Right cardiac atrium (tissue), 5 donors: ENCODE measurements at regions not wholly inside any gene's neighbourhood (a gene's known extent, or its start where the extent isn't known, plus 50 kb on each side); places are given as distances from the start of the nearest gene placed in this dataset.

Source experiments
- ATAC-seq, 2 donors: fragments of 200-7000 bp; cut with Tn5 transposase; one replicate each; pipeline versions ENCODE4 v1.8.0 to v1.9.1; 2020; ENCODE audit warnings: moderate library complexity in 2 of 2, mild to moderate bottlenecking in 1 of 2
- DNase-seq, 3 donors: peaks; one replicate each; pipeline ENCODE4 v3.0.0-alpha.2; 2020
- H3K27ac ChIP-seq: one replicate; pipeline ENCODE4 v1.5.1; 2013; ENCODE audit warnings: mild to moderate bottlenecking, low read length, control low read depth, moderate library complexity
- H3K27me3 ChIP-seq: one replicate; pipeline ENCODE4 v1.6.1; 2013; ENCODE audit not compliant: control insufficient read depth, insufficient read depth
- H3K4me1 ChIP-seq: one replicate; pipeline ENCODE4 v1.6.1; 2013; ENCODE audit warnings: low read length; ENCODE audit not compliant: control insufficient read depth, insufficient read depth
- H3K4me3 ChIP-seq: one replicate; pipeline ENCODE4 v1.5.1; 2013; ENCODE audit warnings: low read length, control low read depth
- H3K9me3 ChIP-seq: one replicate; pipeline ENCODE4 v1.6.1; 2013; ENCODE audit warnings: low read length; ENCODE audit not compliant: control insufficient read depth
- WGBS: extraction: QIAGEN DNeasy Blood & Tissue Kit; methylation state at CpG from one replicate; pipeline ENCODE4 v1.1.7; 2013; 5-methylcytosine and 5-hydroxymethylcytosine counted together
- intact Hi-C, 4 donors: fragments of 100-400 bp; cut with DNase I; formaldehyde crosslinking; loops; one replicate each; pipeline versions ENCODE4 v1.11.0 to v1.14.0; 2022 to 2023
- donor health status: healthy with polysubstance abuse.
- donor health status: DM: no; HTN: yes; CAD: no.
- donor health status: DM: no; HTN: no; CAD: no.
- donor health status: DM: no; HTN: yes; CAD: no; lungs with severe emphysema.
- donor health status: DM: yes; HTN: yes; CAD: no.

DNA sequence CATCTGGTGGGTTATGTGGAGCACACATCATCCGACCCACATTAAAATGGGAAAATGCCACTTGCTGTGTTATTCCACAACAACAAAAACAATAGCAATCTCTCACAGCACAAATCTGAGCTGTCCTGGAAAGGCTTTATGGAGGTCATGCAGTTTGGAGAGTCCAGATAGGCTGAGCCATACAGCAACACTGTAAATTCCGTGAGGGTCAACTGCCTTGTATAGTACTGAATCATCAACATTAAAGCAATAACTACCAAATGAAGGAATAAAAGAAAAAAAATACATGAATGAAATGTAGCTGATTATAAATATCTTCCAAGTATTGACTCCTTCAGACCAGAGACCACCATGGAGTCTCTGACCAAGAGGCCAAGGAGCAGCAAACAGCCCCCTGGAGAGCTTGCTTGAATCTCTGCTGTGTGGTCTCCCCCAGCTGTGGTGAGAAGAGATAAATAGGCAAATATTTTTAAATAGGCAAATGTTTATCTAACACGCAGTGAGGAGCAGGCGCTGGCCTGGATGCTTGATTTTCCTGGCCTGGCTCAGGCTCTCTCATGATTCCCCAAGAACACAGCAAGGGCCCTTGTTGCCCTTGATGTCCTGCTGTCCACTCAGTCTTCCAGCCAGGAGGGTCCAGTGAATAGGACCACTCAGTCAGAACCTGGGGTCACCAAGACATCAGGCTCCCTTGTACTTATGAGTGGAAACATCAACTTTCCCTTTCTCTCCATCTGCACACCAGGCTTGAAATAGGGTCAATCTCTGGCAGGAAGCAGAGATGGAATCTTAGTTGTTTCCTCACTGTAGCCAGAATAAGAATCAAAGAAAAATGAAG, 1021.3 kb downstream of the XPNPEP1 start:
- H3K27ac ChIP-seq, result no peak overlapping the region
- 58% methylated on average over 4 of the region's 4 CpGs for WGBS
- ATAC-seq, result no peak
- H3K4me3 ChIP-seq, result no peak overlapping the region
- H3K27me3 ChIP-seq, result no peaks in the 10 kb centered on the region
- no peaks in the 10 kb centered on the region for H3K4me1 ChIP-seq
- no peak for DNase-seq
- intact Hi-C loops, result no loop called here
- H3K9me3 ChIP-seq, result no peaks in the 10 kb centered on the region

DNA sequence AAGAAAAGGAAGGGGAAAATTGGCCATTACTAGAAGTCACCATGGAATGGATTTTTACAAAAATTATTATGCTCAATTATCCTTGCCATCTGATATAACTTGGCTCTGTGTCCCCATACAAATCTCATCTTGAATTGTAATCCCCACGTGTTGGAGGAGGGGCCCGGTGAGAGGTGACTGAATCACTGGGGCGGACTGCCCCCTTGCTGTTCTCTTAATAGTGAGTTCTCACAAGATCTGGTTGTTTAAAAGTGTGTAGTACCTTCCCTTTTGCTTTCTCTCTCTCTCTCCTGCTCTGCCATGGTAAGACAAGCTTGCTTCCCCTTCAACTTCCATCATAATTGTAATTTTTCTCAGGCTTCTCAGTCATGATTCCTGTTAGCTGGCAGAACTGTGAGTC, 1023.6 kb downstream of the XPNPEP1 start:
- Histone ChIP-seq H3K27me3 (no peaks in the 10 kb centered on the region), H3K4me1 (no peaks in the 10 kb centered on the region), H3K27ac (no peak overlapping the region), H3K4me3 (no peak overlapping the region), H3K9me3 (no peaks in the 10 kb centered on the region)
- DNase-seq, result no peak
- no peak for ATAC-seq
- intact Hi-C loops, result no loop called here
- 51% methylated on average over 3 of the region's 3 CpGs for WGBS

DNA sequence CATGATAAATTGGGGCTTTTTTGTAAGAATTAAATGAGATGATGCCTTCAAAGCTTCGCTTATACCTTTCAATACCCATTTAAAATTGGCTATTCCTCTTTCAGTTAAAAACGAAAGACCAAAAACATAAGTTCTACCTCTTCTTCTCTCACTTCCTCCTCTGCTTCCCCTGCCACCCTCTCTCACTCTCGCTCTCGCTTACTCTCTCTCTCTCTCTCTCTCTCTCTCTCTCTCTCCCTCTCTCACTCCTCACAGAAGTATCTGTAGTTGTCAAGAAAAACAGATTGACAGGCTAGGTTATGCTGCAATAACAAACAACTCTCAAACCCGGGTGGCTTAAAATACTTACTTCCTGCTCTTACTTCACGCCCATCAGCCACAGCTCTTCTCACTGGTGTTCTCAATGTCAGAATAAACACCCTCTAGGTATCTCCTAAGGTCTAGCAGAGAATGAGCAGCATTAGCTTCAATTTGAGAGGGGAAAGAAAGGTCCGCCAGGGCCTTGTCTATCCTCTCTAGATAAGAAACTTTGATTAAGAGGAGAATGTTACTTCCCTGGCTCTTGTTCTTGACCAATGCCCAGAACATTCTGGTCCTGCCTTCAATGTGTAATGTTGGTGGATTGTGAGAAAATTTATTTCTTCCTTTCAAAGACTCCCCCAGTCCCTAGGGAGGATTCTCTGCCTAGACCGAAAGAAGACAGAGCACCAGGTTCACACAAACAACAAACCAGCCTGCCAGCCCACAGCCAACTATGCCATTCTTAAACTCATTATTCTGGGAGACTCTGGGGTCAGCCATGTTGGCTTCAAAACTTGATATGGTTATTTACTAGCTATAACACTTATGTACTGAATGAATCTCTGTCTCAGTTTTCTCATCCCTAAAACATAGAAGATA, 1028.7 kb downstream of the XPNPEP1 start:
- H3K27ac ChIP-seq, result no peak overlapping the region
- H3K27me3 ChIP-seq, result no peaks in the 10 kb centered on the region
- no peak for DNase-seq
- 75% methylated on average over 8 of the region's 8 CpGs for WGBS
- ATAC-seq, result no peak
- H3K4me3 ChIP-seq, result no peak overlapping the region
- H3K4me1 ChIP-seq, result no peaks in the 10 kb centered on the region
- no peaks in the 10 kb centered on the region for H3K9me3 ChIP-seq
- intact Hi-C loops, result no loop called here

DNA sequence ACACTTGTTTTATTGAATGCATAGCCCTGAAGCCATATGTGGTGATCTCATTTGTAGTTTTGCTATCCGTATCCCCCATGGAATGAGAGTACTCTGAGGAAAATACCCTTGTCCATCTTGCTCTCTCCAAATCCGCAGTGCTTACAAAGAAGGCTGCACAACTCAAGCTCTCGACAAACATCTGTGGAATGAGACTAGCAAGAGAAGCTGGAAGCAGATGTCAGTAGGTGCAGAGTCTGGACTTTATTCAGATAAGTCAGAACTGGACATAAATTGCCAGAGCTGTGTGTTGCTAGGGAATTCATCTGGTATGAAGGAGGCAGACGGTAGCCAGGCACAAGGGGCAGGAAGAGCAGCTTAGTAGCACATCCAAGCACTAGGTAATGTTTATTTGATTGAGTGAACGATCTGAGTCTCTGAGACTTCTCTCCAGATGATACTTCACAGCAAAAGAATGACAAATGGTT, 1046.2 kb downstream of the XPNPEP1 start:
- no peak for ATAC-seq
- H3K4me3 ChIP-seq, result no peak overlapping the region
- WGBS, result 21% methylated on average over 5 of the region's 5 CpGs

DNA sequence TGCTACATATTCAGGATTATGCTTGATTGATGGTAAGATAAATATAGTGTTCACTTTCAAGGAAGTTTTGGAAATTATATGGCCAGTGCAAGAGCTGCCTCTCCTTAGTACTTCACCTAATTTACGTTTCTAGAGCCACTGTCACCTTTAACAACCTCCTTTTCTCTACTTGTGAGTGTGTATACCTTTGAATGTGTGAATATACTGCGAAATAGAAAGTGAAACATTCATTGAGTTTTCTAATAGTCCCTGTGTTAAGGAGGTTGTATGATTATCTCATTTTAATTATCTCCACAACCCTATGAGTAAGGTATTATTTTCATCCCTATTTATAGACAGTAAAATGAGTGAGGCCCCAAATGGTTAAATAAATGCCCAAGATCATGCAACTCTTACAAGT, 1050.5 kb downstream of the XPNPEP1 start:
- no peak overlapping the region for H3K27ac ChIP-seq
- no peaks in the 10 kb centered on the region for H3K27me3 ChIP-seq
- DNase-seq (no peak), ATAC-seq (no peak)
- H3K4me1 ChIP-seq, result no peaks in the 10 kb centered on the region
- intact Hi-C loops, result no loop called here
- no peaks in the 10 kb centered on the region for H3K9me3 ChIP-seq
- WGBS, result 67% methylated on average over 2 of the region's 2 CpGs
- no peak overlapping the region for H3K4me3 ChIP-seq

More for the DNA sequence above, 1046.2 kb downstream of the XPNPEP1 start:
- no peaks in the 10 kb centered on the region for H3K4me1 ChIP-seq
- H3K27ac ChIP-seq, result no peak overlapping the region
- intact Hi-C loops, result no loop called here
- H3K9me3 ChIP-seq, result no peaks in the 10 kb centered on the region
- no peaks in the 10 kb centered on the region for H3K27me3 ChIP-seq
- DNase-seq, result no peak

DNA sequence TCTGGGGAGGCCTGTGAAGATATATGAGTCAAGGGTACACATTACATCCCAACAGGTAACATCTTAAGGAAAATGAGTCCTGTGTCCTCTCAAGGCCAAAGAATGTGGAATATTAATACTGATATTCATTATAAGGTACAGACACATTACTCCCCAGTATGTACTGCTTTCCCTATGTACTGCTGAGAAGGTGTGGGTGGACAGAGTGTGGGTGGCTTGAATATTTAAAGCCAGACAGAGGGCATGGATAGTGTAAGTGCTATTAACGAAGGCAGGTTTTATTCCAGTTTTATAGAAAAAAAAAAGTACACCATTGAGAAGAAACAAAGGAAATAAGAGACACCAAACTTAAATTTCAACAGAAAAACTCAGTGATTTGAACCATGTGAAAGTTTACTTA, 1054.4 kb downstream of the XPNPEP1 start:
- WGBS, result 66% methylated on average over 1 of the region's 1 CpG
- Histone ChIP-seq H3K27me3 (no peaks in the 10 kb centered on the region), H3K27ac (no peak overlapping the region), H3K4me3 (no peak overlapping the region), H3K9me3 (no peaks in the 10 kb centered on the region), H3K4me1 (no peaks in the 10 kb centered on the region)
- intact Hi-C loops, result no loop called here
- ATAC-seq (no peak), DNase-seq (no peak)

DNA sequence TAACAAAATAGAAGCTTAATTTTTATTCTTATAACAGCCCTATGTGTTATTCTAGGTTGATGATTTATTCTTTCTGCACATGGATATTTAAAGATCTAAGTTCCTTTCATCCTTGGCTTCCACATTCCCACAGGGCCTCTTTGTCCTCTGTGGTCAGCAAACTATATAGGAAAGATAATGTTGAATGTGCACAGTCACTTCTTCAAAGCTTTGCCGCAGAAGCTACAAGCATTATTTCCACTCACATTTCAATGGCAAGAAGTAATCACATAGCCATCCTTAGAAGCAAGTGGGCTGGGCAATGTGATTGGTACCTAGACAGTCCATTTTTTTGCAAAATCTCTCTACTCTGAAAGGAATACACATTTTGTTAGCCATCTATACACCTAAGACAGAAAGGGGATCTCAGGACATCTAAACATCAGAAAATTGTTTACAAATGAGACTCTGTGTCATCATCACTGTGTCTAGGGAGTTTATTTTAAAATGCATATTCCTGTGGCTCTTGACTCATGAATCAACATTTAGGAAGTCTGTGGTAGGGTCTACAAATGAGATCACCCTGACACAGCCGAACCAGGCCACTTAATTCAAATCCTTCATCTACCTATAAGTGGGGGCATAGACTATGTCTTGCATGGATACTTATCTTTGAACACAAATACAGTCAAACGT, 1060.5 kb downstream of the XPNPEP1 start:
- H3K27ac ChIP-seq, result no peak overlapping the region
- DNase-seq, result no peak
- no peaks in the 10 kb centered on the region for H3K4me1 ChIP-seq
- ATAC-seq, result no peak
- WGBS, result 67% methylated on average over 3 of the region's 3 CpGs
- H3K9me3 ChIP-seq, result no peaks in the 10 kb centered on the region
- no peaks in the 10 kb centered on the region for H3K27me3 ChIP-seq
- intact Hi-C loops, result no loop called here
- H3K4me3 ChIP-seq, result no peak overlapping the region

DNA sequence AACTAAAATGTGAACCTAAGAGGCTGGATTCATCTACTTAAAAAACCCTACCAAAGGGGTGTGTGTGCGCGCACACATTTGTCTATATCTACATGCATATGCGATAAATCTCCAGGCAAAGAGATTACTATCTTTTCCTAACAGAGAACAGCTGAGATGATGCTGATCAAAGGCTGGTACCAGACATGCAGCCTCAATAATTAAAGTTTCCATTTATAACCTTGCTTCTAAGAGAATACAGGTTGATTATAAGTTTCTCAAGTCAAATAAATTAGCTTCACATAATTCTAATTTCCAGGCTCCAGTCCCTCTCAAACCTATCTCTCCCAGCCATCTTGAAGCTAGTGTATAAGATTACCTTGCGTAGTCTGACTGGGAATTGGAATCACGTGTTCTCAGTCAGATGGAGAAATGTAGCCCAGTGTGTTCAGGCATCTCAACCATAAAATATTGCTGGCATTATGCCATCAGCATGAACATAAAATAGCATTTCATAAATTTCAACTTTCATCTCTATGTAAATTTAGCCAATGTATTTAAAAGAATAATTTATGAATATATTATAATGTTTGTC, 1062.0 kb downstream of the XPNPEP1 start:
- Histone ChIP-seq H3K4me1 (no peaks in the 10 kb centered on the region), H3K27ac (no peak overlapping the region), H3K4me3 (no peak overlapping the region), H3K9me3 (no peaks in the 10 kb centered on the region), H3K27me3 (no peaks in the 10 kb centered on the region)
- DNase-seq (no peak), ATAC-seq (no peak)
- intact Hi-C loops, result no loop called here
- 90% methylated on average over 5 of the region's 5 CpGs for WGBS

DNA sequence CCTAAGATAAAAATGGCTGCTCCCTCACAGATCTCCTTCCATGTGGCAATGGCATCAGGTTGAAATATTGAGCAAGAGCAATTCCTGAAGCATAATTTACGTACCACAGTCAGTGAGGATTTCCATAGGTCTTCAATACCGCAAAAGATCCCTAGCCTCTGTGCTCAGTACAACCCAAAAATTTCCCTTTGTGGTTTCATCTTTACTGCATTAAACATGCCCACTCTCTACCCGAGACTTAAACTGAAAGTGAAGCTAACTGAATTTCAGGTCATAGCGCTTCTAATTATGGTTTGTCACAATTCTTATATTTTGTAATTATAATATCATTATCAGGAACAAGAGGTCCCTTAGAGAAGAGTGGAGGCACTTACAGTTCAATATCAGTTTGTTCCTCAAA, 1071.1 kb downstream of the XPNPEP1 start:
- no peak for ATAC-seq
- 91% methylated on average over 4 of the region's 4 CpGs for WGBS

DNA sequence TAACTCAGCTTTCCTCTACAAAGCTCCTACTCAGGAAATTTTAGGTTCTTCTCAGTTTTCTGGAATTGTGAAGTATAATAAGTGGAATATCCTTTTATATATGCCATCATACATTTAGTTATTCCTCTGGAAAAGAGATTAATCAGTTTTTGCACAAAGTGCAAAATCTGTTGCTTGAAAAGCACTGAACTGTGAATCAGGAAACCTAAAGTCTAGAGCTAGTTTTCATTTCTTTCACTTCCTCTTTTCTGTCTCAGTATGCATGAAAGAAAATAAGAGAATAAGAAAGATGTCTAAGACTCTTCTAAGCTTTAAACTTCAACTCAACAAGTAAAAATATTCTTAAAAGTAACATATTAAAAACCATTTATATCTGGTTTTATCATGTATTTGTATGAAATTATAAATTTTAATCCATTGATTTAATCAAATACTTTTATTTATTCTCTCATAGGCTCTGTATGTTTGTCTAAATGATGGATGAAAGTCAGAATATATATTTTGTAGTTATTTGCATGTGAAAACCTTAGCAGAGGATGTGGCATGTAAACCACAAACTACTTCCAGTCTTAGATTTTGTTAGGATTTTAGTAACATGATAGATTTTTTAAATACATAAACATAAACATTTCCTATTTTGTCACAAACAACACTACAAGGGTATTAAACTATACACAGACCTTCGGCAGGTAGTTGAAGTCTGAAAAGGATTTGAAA, 1073.0 kb downstream of the XPNPEP1 start:
- H3K4me3 ChIP-seq, result no peak overlapping the region
- no peaks in the 10 kb centered on the region for H3K27me3 ChIP-seq
- no peak overlapping the region for H3K27ac ChIP-seq
- H3K9me3 ChIP-seq, result no peaks in the 10 kb centered on the region
- intact Hi-C loops, result no loop called here
- H3K4me1 ChIP-seq, result no peaks in the 10 kb centered on the region
- ATAC-seq (no peak), DNase-seq (no peak)
- WGBS, result 94% methylated on average over 1 of the region's 1 CpG

More for the DNA sequence above, 1071.1 kb downstream of the XPNPEP1 start:
- no peaks in the 10 kb centered on the region for H3K4me1 ChIP-seq
- H3K27me3 ChIP-seq, result no peaks in the 10 kb centered on the region
- no peak overlapping the region for H3K4me3 ChIP-seq
- intact Hi-C loops, result no loop called here
- H3K27ac ChIP-seq, result no peak overlapping the region
- no peaks in the 10 kb centered on the region for H3K9me3 ChIP-seq
- no peak for DNase-seq
